Activated CD4-positive, alpha-beta T cell treated with anti-CD3 and anti-CD28 coated beads for 36 hours (primary cell): ENCODE measurements at regions not wholly inside any gene's neighbourhood (a gene's known extent, or its start where the extent isn't known, plus 50 kb on each side); places are given as distances from the start of the nearest gene placed in this dataset.
A peak's percentile ranks its signal among the peaks of the same experiment; 100 is the strongest.
"Not testable (repeated sequence)": the region's sequence is repeated elsewhere in the genome, so short reads cannot be mapped to it uniquely, and the experiment has no call there.

Experiments
- ATAC-seq: fragments of 200-7000 bp; cut with Tn5 transposase; one replicate; pipeline ENCODE4 v1.10.0; 2021; ENCODE audit warnings: mild to moderate bottlenecking, moderate library complexity
- CTCF ChIA-PET: fragments of 350-600 bp; sonication (Branson Sonifier 250); formaldehyde crosslinking; loops from one replicate; lab custom pipeline; 2021; ENCODE audit warnings: antibody characterized with exemption; lab: Charles Lee
- POLR2A ChIA-PET: fragments of 350-600 bp; sonication (Branson Sonifier 250); formaldehyde crosslinking; loops from one replicate; lab custom pipeline; 2021; ENCODE audit warnings: antibody characterized with exemption, inconsistent platforms; lab: Charles Lee
- DNase-seq: peaks from one replicate; pipeline ENCODE4 v3.0.0-alpha.2; 2020
- H3K27ac Mint-ChIP-seq: one replicate; pipeline ENCODE4 v1.8.0; 2021; ENCODE audit warnings: mixed read lengths
- H3K27me3 Mint-ChIP-seq: one replicate; pipeline ENCODE4 v1.8.0; 2021; ENCODE audit warnings: mixed read lengths
- H3K36me3 Mint-ChIP-seq: one replicate; pipeline ENCODE4 v1.8.0; 2021; ENCODE audit warnings: low read depth, mixed read lengths
- H3K4me1 Mint-ChIP-seq: one replicate; pipeline ENCODE4 v1.8.0; 2021; ENCODE audit warnings: mixed read lengths
- H3K4me3 Mint-ChIP-seq: one replicate; pipeline ENCODE4 v1.8.0; 2021; ENCODE audit warnings: mild to moderate bottlenecking, moderate library complexity, mixed read lengths
- H3K9me3 Mint-ChIP-seq: one replicate; pipeline ENCODE4 v1.8.0; 2021; ENCODE audit warnings: low read depth, mixed read lengths
- intact Hi-C, 2 experiments: fragments of 100-400 bp; cut with DNase I in 1 of 2; cut with micrococcal nuclease in 1 of 2; formaldehyde crosslinking; loops; one replicate each; pipeline versions ENCODE4 v1.14.2 to v1.15.1; 2022 to 2024; cut with DNase I, micrococcal nuclease

DNA sequence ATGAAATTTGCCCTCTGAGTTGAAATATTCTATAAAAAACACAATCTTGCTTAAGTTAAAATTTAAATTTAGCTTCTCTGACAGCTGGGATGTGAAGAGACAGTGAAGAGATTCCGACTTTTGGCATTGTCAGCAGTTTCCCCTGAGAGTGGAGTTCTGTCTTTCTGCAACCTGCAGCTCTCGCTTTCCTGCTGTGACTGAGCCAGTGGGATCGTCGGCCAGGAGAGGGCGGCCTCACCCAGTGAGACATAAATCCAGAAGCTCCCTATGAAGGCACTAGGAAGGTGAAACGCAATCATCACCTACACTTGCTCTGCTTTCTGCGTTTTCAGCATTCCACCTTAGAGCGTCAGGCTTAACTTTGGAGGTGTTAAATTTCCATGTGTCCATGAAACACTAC is 75.4 kb upstream of the HNMT start:
- intact Hi-C loops = no loop called here
- ATAC-seq (no peak), DNase-seq (peak; percentile 32)
- ChIA-PET CTCF (interaction anchor here (0.6 to 2.2 kb wide), 6 partner anchors 12 to 1406 kb away, joined by 3 to 5 read pairs (median 4); no protein-coding TSS in a partner anchor), POLR2A (no interaction called here)
- no peak overlapping the region for H3K4me3 Mint-ChIP-seq
- no peak overlapping the region for H3K27ac Mint-ChIP-seq
- peaks cover 4% of the 10 kb centered on the region for H3K27me3 Mint-ChIP-seq
- H3K4me1 Mint-ChIP-seq = no peaks in the 10 kb centered on the region
- no peaks in the 10 kb centered on the region for H3K36me3 Mint-ChIP-seq
- no peaks in the 10 kb centered on the region for H3K9me3 Mint-ChIP-seq

DNA sequence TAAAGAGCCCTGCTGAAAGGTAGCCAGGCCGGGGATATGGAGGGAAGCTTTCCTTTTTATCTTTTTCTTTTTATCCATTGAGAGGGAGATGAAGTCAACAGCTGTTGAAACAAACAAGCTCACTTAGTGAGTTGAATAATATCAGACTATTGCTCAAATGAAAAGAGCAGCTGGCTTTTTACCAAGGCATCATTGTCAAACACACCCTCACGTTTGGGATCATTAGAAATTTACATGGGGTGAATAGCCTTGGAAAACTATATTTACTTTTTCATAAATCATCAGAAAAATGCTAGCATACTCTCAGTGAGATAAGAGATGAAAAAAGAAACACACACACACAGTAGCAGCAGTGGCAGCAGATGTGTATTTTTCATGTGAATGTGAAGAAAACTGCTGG is 71.5 kb upstream of the HNMT start:
- Mint-ChIP-seq H3K36me3 (no peaks in the 10 kb centered on the region), H3K27me3 (no peaks in the 10 kb centered on the region), H3K4me1 (no peaks in the 10 kb centered on the region), H3K27ac (no peak overlapping the region), H3K9me3 (no peaks in the 10 kb centered on the region), H3K4me3 (no peak overlapping the region)
- ChIA-PET CTCF (interaction anchor here (0.9 kb wide), 1 partner anchor 934 kb away, joined by 3 read pairs; no protein-coding TSS in a partner anchor), POLR2A (no interaction called here)
- intact Hi-C loops = no loop called here
- ATAC-seq (no peak), DNase-seq (no peak)

DNA sequence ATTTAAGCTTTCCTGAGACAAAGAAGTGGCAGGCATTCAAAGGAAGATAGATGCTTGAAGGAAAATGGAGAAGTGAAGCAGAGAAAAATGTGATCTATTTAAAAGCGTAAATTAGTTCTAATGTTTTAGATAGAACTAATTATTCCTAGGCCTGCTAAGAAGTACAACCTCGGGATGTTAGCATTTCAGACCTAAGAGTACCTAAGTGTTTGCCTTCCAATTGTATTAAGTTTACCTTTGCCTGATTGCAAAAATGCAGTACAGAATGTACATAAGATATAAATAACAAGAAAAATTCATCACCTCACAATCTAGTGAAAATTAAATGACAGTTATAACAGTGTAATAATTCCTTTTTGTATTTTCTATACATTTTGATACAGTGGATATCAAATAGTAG is 71.1 kb upstream of the HNMT start:
- intact Hi-C loops = no loop called here
- Mint-ChIP-seq H3K27ac (no peak overlapping the region), H3K27me3 (no peaks in the 10 kb centered on the region), H3K4me1 (no peaks in the 10 kb centered on the region), H3K4me3 (no peak overlapping the region), H3K9me3 (no peaks in the 10 kb centered on the region), H3K36me3 (no peaks in the 10 kb centered on the region)
- CTCF ChIA-PET = interaction anchor here (0.9 kb wide), 1 partner anchor 934 kb away, joined by 3 read pairs; no protein-coding TSS in a partner anchor
- POLR2A ChIA-PET = no interaction called here
- no peak for ATAC-seq
- DNase-seq = no peak

DNA sequence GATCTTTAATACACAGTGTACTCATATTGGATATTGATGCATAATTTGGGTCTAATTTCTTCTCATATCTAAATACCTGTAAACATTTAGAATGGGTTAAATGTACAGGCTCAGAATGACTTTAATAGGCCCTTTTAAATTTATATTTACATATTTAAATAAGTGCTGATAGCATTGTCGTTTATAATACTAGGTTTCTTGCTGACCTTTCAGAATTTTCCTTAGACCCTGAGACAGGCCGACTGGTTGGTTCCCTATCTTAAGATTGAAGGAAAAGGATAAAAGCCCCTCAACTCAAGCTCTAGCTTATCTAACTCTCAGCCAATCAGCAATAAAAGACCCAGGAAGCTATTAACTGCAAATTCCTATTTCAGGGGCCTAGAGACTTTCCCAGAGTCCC is 67.8 kb upstream of the HNMT start:
- Mint-ChIP-seq H3K27ac (no peak overlapping the region), H3K9me3 (no peaks in the 10 kb centered on the region), H3K4me3 (no peak overlapping the region), H3K27me3 (no peaks in the 10 kb centered on the region), H3K4me1 (no peaks in the 10 kb centered on the region), H3K36me3 (no peaks in the 10 kb centered on the region)
- ChIA-PET POLR2A (no interaction called here), CTCF (no interaction called here)
- ATAC-seq (no peak), DNase-seq (no peak)
- intact Hi-C loops = no loop called here

DNA sequence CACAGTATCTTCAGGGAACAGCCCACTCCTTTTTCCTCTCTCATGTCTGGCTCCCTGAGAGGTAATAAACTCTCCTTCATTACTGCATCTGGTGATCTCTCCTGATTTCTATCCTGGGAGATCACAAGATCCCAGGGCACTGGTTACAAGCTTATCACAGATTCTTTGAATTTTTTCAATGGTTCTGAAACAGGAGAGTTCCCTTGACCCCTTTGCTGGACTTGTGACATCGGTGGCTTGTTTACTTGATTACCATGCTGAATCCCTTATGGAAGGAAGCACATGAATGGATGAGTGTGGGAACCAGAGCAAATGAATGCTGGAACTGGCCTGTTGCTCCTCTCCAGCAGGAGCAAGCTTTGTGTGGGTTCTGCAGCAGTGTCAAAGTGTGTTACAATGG is 67.2 kb upstream of the HNMT start:
- Mint-ChIP-seq H3K27me3 (no peaks in the 10 kb centered on the region), H3K9me3 (no peaks in the 10 kb centered on the region), H3K4me1 (no peaks in the 10 kb centered on the region), H3K27ac (no peak overlapping the region), H3K36me3 (no peaks in the 10 kb centered on the region), H3K4me3 (no peak overlapping the region)
- DNase-seq (no peak), ATAC-seq (no peak)
- POLR2A ChIA-PET = no interaction called here
- CTCF ChIA-PET = no interaction called here
- intact Hi-C loops = no loop called here

DNA sequence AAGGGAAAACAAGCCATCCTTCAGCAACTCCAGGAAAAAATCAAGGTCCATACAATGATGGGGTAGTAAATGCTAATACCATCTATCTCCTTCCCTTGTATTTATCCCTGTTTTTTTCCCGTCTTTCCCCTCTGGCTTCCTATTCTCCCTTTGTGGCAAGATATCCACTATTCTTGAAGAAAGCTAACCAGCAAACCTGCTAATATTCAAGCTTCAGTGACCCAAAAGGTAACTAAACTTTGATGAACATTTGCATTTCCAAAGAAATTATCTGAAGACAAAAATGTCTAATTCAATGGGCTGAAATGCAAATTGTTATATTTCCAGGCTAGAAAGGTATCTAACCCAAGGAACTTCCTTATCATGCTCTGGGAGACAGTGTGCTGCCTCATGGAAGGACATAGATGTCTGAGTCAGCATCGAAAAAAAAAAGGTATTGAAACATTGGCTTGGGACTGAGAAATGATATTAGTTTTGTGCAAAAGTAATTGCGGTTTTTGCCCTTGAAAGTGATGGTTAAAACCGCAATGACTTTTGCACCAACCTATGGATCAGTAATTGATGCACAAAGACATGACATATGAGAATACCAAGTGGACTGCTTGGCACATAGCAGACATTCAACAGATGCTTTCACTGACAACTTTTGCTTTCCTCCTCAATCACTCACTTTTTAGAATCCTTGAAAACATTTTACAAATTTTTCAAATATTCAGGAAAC is 63.7 kb upstream of the HNMT start:
- ChIA-PET POLR2A (no interaction called here), CTCF (no interaction called here)
- H3K9me3 Mint-ChIP-seq = no peaks in the 10 kb centered on the region
- no peak overlapping the region for H3K27ac Mint-ChIP-seq
- ATAC-seq (no peak), DNase-seq (no peak)
- no peaks in the 10 kb centered on the region for H3K4me1 Mint-ChIP-seq
- intact Hi-C loops = no loop called here
- no peaks in the 10 kb centered on the region for H3K27me3 Mint-ChIP-seq
- H3K36me3 Mint-ChIP-seq = no peaks in the 10 kb centered on the region
- H3K4me3 Mint-ChIP-seq = no peak overlapping the region

DNA sequence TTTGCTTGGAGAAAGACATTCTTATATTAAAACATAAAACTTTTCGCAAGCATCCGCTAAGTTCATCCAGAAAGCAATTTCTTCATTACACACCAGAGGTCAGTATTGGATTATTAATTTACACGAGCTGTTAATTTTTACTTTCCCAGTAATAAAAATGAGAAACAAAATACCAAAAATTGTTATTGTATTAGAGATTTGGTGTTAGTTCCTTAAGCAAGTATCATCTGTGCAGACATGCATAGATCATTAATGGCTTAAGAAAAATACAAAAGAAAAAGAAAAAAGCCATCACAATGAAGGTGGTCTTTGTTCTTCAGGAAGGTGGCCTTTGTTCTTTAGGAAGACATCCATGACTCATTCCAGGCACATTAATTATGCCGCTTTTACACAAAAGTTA is 53.6 kb upstream of the HNMT start:
- Mint-ChIP-seq H3K27ac (no peak overlapping the region), H3K27me3 (peaks cover 2% of the 10 kb centered on the region), H3K36me3 (no peaks in the 10 kb centered on the region), H3K9me3 (no peaks in the 10 kb centered on the region), H3K4me3 (no peak overlapping the region), H3K4me1 (no peaks in the 10 kb centered on the region)
- POLR2A ChIA-PET = no interaction called here
- intact Hi-C loops = loop anchor here (1.0 to 10.0 kb wide), 3 partner anchors 874 to 917 kb away; partner anchors contain the start of gene NXPH2 (in 1 of the 2)
- CTCF ChIA-PET = interaction anchor here (0.6 to 2.2 kb wide), 3 partner anchors 25 to 917 kb away, joined by 3 to 13 read pairs (median 3); no protein-coding TSS in a partner anchor
- DNase-seq (no peak), ATAC-seq (no peak)

DNA sequence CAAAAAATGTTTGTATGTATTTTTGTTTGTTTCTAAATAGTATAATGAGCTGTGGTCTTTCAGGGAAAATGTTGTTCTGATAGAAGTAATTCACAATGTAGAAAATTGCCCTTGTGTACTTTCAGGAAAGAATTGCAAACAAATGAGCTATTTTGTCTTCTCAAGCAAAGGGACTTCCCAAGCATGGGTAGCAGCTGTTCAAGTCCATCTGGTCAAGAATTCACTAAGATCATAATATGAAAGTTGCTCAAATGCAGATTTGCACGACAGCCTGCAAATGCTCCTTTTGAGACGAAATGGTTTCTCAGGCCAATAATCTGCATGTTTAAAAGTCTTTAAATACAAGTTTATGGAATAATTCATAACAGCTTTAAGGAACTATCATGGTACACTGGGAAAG is 51.9 kb upstream of the HNMT start:
- CTCF ChIA-PET = interaction anchor here (2.0 kb wide), 1 partner anchor 914 kb away, joined by 12 read pairs; no protein-coding TSS in a partner anchor
- DNase-seq = no peak
- H3K4me1 Mint-ChIP-seq = no peaks in the 10 kb centered on the region
- ATAC-seq = no peak
- peaks cover 2% of the 10 kb centered on the region for H3K27me3 Mint-ChIP-seq
- intact Hi-C loops = loop anchor here in 1 of 2 experiments (10.0 kb wide), 1 partner anchor 872 kb away; the partner anchor contains the start of gene NXPH2
- no peaks in the 10 kb centered on the region for H3K9me3 Mint-ChIP-seq
- no peak overlapping the region for H3K27ac Mint-ChIP-seq
- no peak overlapping the region for H3K4me3 Mint-ChIP-seq
- H3K36me3 Mint-ChIP-seq = no peaks in the 10 kb centered on the region
- POLR2A ChIA-PET = no interaction called here

DNA sequence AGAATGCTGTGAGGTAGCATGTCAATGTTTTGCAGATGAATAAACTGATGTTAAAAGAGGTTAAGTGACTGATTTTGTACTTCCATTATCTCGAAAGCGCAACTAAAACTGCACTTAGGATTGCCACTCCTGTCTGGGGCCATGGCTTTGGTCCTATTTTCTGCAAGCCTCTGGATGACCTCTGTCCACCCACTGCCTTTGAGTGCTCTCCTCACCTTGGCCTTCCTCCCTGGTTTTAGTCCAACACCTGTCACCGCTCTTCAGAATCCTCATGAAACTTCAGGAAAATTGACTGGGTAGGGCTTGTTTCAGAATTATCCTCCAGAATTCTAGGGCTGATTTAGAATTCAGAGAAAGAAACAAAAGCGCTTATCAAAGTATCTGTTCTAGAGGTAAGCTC is 51.1 kb upstream of the HNMT start:
- H3K27me3 Mint-ChIP-seq = peaks cover 3% of the 10 kb centered on the region
- ChIA-PET POLR2A (interaction anchor here (0.8 kb wide), 1 partner anchor 1407 kb away, joined by 4 read pairs; no protein-coding TSS in a partner anchor), CTCF (interaction anchor here (2.0 kb wide), 1 partner anchor 913 kb away, joined by 12 read pairs; no protein-coding TSS in a partner anchor)
- no peaks in the 10 kb centered on the region for H3K9me3 Mint-ChIP-seq
- no peak overlapping the region for H3K27ac Mint-ChIP-seq
- ATAC-seq (no peak), DNase-seq (no peak)
- H3K4me1 Mint-ChIP-seq = no peaks in the 10 kb centered on the region
- intact Hi-C loops = loop anchor here in 1 of 2 experiments (10.0 kb wide), 1 partner anchor 872 kb away; the partner anchor contains the start of gene NXPH2
- H3K36me3 Mint-ChIP-seq = no peaks in the 10 kb centered on the region
- no peak overlapping the region for H3K4me3 Mint-ChIP-seq

DNA sequence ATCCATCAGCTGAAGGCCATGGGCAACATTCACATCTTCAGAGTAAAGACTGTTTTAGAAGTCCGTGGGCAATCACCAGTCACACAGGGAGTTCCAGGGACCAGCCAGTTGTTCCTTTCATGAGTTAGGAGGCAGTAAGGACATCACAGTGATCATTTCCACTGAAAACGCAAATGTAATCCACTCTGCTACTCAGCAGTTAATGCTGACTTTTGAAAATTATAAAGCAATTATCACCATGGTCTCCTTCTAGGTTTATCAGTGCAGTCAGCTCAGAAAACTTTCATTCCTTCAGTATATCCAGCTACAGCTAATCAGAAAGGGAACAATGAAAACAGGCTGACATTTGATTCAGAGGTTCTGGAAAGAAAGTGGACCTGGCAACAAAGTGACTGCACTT is 50.6 kb upstream of the HNMT start:
- ATAC-seq, H3K36me3 Mint-ChIP-seq, H3K27ac Mint-ChIP-seq, H3K9me3 Mint-ChIP-seq, H3K4me1 Mint-ChIP-seq, H3K27me3 Mint-ChIP-seq, H3K4me3 Mint-ChIP-seq, DNase-seq, CTCF ChIA-PET, POLR2A ChIA-PET: not testable (repeated sequence)
- intact Hi-C loops = loop anchor here in 1 of 2 experiments (10.0 kb wide), 1 partner anchor 871 kb away; the partner anchor contains the start of gene NXPH2
